NCI-H748 (cell line): ENCODE measurements at regions not wholly inside any gene's neighbourhood (a gene's known extent, or its start where the extent isn't known, plus 50 kb on each side); places are given as distances from the start of the nearest gene placed in this dataset.
A peak's percentile ranks its signal among the peaks of the same experiment; 100 is the strongest.

Source experiments
- DNase-seq: peaks from one replicate; lab custom pipeline; 2025; ENCODE audit not compliant: unreplicated experiment; lab: John Stamatoyannopoulos, UW

DNA sequence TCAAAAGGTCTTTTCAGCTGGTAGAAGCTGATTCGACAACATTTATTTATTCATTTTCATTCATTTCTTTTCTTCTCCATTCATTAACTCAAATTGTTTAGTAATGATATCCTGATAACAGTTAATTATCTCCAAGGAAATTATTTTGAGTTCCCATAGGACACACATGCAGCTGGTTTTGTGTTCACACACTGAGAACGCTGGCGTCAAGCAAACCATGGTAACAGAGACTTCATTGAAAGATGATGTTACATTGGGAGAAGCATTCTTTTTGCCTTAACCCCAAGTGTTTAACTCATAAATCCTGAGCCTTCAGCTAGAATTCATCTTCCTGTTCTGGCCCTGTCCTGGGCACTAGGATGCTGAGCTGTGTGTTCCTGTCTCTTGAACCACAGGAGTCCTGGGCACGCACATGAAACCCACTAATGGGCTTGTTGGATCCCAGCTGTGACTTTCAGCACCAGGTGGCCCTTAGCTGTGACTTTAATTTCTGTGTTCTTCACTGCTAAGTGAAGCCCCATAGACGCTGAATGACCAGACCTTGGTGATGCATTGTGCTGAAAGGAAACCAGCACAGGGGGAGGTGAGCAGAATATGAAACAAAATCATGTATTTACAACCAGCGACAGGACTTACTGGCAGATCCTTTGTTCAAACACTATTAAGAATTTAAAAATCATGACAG is 121.5 kb upstream of the PRSS58 start:
- no peak for DNase-seq

- DNase-seq = no peak
Measured at GRCh38 chr7:142377567-142377966, 119.7 kb upstream of the PRSS58 start.

- no peak for DNase-seq
Measured at GRCh38 chr7:142376356-142376997, 118.6 kb upstream of the PRSS58 start.

GRCh38 chr7:142375710-142376313 is 118.0 kb upstream of the PRSS58 start:
- no peak for DNase-seq

DNA sequence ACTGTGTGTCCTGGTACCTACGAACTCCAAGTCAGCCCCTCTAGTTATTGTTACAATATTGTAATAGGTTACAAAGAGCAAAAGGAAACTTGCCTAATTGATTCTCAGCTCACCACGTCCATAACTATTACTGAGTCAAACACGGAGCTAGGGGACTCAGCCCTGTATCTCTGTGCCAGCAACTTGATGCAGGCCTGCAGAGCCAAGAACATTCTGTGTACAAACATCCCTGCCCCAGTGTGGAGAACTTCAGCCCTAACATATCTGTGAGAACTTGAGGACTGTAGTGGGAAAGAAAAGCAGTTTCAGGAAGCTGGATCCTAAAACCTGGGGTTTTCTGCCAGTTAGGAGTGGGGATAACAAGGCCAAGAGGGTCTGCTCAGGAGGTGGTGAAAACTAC is 114.9 kb upstream of the PRSS58 start:
- DNase-seq = no peak

- DNase-seq = no peak
Measured at GRCh38 chr7:142371586-142372377, 113.9 kb upstream of the PRSS58 start.

DNA sequence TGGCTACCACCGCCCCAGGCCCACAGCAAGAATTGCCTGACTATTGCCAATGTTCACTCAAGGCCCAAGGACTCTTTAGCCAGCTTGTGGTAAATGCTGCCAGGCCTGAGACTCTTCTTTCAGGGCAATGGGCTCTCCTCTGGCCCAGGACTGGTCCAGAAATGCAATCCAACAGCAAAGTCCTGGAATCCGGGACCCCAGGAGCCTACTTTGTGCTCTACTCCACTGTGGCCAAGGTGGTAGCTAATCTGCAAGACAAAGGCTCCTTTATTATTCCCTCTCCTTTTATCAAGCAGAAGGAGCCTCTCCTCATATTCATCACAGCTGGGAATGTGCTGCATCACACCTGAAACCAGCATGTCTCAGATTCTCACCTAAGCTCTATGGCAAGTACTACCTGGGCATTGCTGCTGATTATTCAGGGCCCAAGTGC is 107.6 kb upstream of the PRSS58 start:
- no peak for DNase-seq

GRCh38 chr7:142364551-142364950 is 106.7 kb upstream of the PRSS58 start:
- DNase-seq = no peak

DNA sequence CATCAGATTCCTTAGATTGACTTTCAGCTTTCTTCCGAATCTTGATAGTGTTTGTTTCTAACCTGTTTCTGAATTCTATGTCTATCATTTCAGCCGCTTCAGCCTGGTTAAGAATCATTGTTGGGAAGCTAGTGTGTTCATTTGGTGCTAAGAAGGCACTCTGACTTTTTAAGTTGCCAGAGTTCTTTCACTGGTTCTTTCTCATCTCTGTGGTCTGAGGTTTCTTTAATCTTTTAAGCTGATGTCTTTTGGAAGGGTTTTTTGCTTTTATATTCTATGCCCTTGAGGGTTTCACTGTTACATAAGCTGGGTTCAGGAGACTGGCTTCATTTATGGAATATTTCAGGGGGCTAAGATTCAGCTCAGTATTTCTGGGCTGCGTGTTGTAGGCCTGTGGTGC is 104.5 kb upstream of the PRSS58 start:
- DNase-seq = no peak

- DNase-seq = no peak
Measured at GRCh38 chr7:142359694-142360279, 101.9 kb upstream of the PRSS58 start.

DNA sequence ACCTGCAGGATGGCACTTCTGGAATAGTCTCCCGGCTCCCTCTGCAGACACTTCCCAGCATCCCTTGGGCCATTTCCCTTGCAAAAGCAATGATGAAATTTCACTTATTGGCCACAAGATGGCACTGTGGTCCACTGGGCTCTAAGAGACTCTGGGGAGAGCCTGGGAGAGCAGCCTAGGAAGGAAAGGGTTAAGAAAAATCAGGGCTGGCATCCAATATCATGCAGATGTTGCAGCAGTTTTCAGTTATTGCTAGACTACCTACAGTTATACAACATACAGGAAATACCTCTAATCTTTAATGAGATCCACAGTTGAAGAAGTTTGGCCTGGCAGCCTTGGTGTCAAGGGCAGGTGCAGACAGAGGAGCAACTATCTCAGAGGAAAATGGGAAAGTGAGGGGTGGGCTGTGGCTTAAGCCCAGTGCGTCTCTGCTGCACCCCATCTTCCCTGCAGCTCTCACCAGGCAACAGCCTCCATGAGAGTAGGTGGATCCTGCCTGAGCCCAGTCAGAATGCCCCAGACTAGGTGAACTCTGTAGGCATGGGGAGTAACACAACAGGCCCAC is 100.2 kb upstream of the PRSS58 start:
- DNase-seq = peak; percentile 68

DNA sequence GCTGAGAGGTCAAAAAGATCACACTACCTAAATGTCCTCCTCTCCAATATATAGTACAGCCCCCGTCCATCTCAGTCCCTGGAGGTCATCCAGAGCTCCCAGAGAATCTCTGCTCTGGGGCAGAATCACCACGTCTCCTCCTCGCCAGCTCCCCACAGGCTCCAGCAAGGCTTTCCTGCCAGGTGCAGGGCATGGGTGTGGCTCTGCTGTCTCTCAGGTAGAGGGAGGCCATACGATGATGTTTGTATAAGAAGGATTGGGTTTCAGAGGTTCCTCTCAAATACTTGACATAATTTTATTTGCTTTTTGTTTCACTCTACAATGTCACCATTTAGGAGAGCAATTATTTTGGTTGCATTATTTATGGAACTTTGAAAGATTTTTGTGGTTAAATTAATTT is 98.3 kb upstream of the PRSS58 start:
- DNase-seq = peak; percentile 97

- peak; percentile 25 for DNase-seq
Measured at GRCh38 chr7:142355328-142355727, 97.5 kb upstream of the PRSS58 start.

DNA sequence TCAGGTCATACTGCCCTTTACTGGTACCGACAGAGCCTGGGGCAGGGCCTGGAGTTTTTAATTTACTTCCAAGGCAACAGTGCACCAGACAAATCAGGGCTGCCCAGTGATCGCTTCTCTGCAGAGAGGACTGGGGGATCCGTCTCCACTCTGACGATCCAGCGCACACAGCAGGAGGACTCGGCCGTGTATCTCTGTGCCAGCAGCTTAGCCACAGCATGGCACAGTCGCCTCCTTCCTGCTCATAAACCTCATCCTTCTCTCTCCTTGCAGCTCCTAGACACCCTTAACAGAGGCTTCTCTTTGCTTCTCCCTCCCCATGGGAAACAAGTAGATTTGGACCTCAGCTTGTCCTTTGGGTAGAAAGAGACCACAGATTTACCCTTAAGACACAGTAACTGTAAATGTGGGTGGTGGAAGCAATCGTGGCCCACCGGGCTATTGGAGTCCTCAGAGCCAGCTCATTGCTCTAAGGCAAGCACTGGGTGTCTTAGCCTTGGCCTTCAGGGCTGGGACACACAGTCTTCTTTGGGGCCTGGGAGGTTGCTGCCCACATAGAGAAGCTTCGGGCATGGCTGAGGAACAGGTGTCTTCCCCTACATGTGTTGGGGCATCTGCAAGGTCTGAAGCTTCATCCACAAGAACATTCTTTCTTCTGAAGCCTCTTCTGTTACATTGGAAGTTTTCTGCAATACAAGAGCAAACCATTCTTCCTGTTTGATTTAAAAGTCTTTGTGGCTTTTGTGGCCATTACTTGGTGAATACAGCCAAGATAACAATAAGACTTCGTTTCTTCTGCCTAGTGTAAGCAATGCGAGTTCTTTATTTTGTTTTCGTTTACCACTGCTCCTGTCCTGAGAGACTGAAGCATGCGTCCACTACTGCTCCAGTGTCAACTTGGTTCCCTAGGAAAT is 95.5 kb upstream of the PRSS58 start:
- DNase-seq = no peak

DNA sequence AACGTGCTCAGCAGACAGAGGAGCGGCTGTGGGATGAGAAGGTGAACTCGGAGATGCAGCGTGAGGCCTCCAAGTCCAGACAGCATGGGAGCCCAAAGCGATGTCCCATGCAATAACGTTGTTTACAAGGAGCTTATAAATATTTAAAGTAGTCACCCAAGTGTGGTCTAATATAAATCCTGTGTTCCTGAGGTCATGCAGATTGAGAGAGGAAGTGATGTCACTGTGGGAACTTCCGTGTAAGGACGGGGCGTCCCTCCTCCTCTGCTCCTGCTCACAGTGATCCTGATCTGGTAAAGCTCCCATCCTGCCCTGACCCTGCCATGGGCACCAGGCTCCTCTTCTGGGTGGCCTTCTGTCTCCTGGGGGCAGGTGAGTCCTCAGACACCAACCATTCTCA is 94.7 kb upstream of the PRSS58 start:
- DNase-seq = no peak

DNA sequence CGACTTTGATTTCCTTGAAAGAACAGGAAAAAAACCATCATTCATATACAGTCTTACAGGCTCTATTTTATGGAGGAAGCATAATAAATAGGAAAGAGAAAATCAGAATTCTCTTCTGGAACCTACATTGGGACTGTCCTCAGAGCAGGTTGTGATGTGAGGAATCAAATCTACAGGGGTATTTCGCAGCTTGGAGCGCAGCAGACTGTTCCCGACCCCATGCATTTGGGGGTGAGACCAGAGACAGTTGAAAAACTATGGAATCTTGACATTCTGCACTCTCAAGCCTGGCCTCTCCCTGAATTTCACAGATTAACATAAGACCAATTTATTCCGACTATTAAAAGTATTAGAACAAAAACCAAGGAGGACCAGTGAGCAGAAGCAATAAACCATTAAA is 93.3 kb upstream of the PRSS58 start:
- no peak for DNase-seq

DNA sequence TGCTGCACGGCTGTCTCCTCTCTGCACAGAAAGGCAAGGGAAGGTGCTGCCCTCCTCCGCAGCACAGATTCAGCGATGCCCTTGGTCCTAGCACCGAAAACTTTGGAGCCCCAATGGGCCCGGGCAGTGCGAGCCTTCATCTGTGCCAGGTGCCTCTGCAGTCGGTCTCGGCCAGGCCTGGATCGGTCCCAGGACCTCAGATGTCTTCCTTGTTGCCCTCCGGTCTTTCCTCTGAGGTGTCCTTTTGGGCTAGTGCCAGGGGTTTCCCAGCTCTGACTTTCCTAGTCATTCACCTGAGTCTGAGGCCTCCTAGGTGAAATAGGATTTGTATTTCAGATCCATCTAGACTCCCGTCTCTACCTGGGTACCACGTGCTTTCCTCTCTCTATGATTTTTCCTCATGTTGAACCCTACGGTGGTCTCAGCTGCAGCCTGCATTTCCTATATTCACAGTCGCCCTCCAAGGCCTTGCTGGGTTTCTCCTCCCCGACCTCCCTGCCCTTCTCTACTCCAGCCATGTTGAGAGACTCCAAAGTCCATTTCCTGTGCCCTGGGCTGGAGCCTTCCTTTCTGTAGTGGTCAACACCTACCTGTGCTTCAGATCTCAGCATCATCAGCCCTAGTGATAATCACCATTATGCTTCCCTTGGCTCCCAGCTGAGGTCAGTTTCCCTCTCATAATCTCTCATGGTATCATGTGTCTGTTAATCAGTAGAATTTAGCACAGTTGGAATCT is 92.0 kb upstream of the PRSS58 start:
- no peak for DNase-seq

- no peak for DNase-seq
Measured at GRCh38 chr7:142348921-142349405, 91.1 kb upstream of the PRSS58 start.

DNA sequence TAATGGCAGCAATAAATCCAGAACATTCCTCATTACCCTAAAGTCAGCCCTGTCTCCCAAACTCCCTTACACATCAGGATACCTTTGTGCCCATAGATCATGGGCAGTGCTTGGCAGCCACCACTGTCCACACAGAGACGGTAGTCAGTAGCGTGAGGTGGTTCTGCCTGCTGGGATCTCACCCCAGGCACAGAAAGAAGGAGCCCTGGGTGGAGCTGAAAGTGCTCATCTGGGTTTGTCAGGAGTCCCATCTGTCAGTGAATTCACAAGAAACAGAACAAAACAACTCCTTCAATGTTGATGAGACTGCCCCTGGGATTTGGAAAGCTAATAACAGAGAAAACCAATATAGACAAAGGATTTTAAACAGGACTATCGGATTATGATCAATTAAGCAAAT is 90.2 kb upstream of the PRSS58 start:
- DNase-seq = no peak
